Endothelial cell of umbilical vein (primary cell): ENCODE measurements at regions not wholly inside any gene's neighbourhood (a gene's known extent, or its start where the extent isn't known, plus 50 kb on each side); places are given as distances from the start of the nearest gene placed in this dataset.

Experiments used
- CTCF ChIP-seq, 2 donors: IDR thresholded peaks; 1 replicate in 1 of 2; 2 replicates in 1 of 2; pipeline ENCODE4 v1.5.1; 2011; ENCODE audit warnings: low read length in 2 of 2, mild to moderate bottlenecking in 2 of 2, moderate library complexity in 2 of 2, control low read depth in 1 of 2, inconsistent platforms in 1 of 2, low read depth in 1 of 2; ENCODE audit not compliant: insufficient read depth in 1 of 2; ENCODE audit errors: extremely low read depth in 1 of 2
- EZH2 ChIP-seq: IDR thresholded peaks from 2 replicates; pipeline ENCODE4 v1.6.1; 2012; ENCODE audit warnings: borderline replicate concordance, low read depth, mild to moderate bottlenecking, moderate library complexity, low read length, inconsistent platforms; ENCODE audit not compliant: severe bottlenecking
- MAX ChIP-seq: IDR thresholded peaks from 2 replicates; pipeline ENCODE4 v1.6.1; 2011; ENCODE audit not compliant: insufficient read depth, insufficient read length
- POLR2A ChIP-seq: IDR thresholded peaks from 2 replicates; pipeline ENCODE4 v1.6.1; 2012; ENCODE audit warnings: low read depth, mild to moderate bottlenecking, control low read depth, low read length
- POLR2AphosphoS5 ChIP-seq: IDR thresholded peaks from 2 replicates; pipeline ENCODE4 v1.6.1; 2012; ENCODE audit warnings: low read depth, mild to moderate bottlenecking, control low read depth, low read length, moderate library complexity; ENCODE audit not compliant: insufficient read depth

DNA sequence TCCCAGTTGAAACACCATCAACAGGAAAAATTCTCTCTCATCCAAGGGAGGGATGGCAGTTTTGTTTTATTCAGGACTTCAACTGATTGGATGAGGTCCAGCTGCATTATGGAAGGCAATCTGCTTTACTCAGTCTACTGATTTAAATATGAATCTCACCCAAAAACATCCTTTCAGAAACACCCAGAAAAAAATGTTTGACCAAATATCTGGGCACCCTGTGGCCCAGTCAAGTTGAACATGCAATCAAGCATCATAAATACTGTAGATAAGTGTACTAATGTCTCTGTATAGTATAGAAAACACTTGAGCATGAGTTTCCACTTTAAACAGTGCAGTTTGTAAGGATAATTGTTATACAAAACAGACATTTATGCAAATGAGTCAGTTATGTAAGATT, 753.2 kb downstream of the ARAP2 start:
- TF ChIP-seq MAX (no peak), EZH2 (no peak), POLR2AphosphoS5 (no peak), CTCF (IDR thresholded peaks at IDR 0.05; ENCODE audit: extremely low read depth in 1 of 2, insufficient read depth in 1 of 2, low read depth in 1 of 2, low read length in 2 of 2) (no peak), POLR2A (no peak)
